ENCODE measurements at regions not wholly inside any gene's neighbourhood (a gene's known extent, or its start where the extent isn't known, plus 50 kb on each side); places are given as distances from the start of the nearest gene placed in this dataset.

- TF ChIP-seq CTCF (conservative IDR thresholded peaks at IDR 0.05; ENCODE audit: low read length) (no peak), EZH2phosphoT487 (IDR thresholded peaks at IDR 0.05; ENCODE audit: borderline replicate concordance, low read depth, low read length) (no peak)
These were observed 67.4 kb upstream of the FOXC1 start for GRCh38 chr6:1542335-1542734.
